ENCODE measurements at regions not wholly inside any gene's neighbourhood (a gene's known extent, or its start where the extent isn't known, plus 50 kb on each side); places are given as distances from the start of the nearest gene placed in this dataset.
"Not testable (repeated sequence)": the region's sequence is repeated elsewhere in the genome, so short reads cannot be mapped to it uniquely, and the experiment has no call there.

- ATAC-seq; H3K27me3 ChIP-seq (ENCODE audit: control insufficient read depth in 2 of 2, insufficient read depth in 2 of 2, low read length in 2 of 2); POLR2A ChIA-PET; H3K27ac ChIP-seq (ENCODE audit: low read depth, low read length); H3K4me3 ChIP-seq (ENCODE audit: low read length); intact Hi-C loops (cut with micrococcal nuclease); H3K9me3 Mint-ChIP-seq; H3K4me3 Mint-ChIP-seq; H3K9me3 ChIP-seq (ENCODE audit: control insufficient read depth in 2 of 3, low read length in 3 of 3); H3K36me3 ChIP-seq (ENCODE audit: control insufficient read depth in 2 of 3, insufficient read depth in 3 of 3, low read length in 3 of 3); DNase-seq; H3K36me3 Mint-ChIP-seq; H3K4me1 Mint-ChIP-seq; H3K4me1 ChIP-seq (ENCODE audit: control insufficient read depth in 2 of 2, insufficient read depth in 2 of 2, low read length in 2 of 2); CTCF ChIA-PET; H3K27ac Mint-ChIP-seq; H3K27me3 Mint-ChIP-seq: not testable (repeated sequence)
Observed at GRCh38 chr15:31705076-31705678, 325.1 kb upstream of the CHRNA7 start.

GRCh38 chr15:31707944-31708702, 322.2 kb upstream of the CHRNA7 start:
- CTCF ChIA-PET; H3K9me3 Mint-ChIP-seq; H3K27me3 Mint-ChIP-seq; H3K4me1 ChIP-seq (ENCODE audit: control insufficient read depth in 2 of 2, insufficient read depth in 2 of 2, low read length in 2 of 2); DNase-seq; H3K4me1 Mint-ChIP-seq; H3K27me3 ChIP-seq (ENCODE audit: control insufficient read depth in 2 of 2, insufficient read depth in 2 of 2, low read length in 2 of 2); H3K9me3 ChIP-seq (ENCODE audit: control insufficient read depth in 2 of 3, low read length in 3 of 3); H3K4me3 ChIP-seq (ENCODE audit: low read length); H3K4me3 Mint-ChIP-seq; H3K27ac ChIP-seq (ENCODE audit: low read depth, low read length); H3K36me3 Mint-ChIP-seq; POLR2A ChIA-PET; intact Hi-C loops (cut with micrococcal nuclease); H3K36me3 ChIP-seq (ENCODE audit: control insufficient read depth in 2 of 3, insufficient read depth in 3 of 3, low read length in 3 of 3); H3K27ac Mint-ChIP-seq: not testable (repeated sequence)
- peak; percentile 16 for ATAC-seq

- DNase-seq; intact Hi-C loops (cut with micrococcal nuclease); H3K4me3 ChIP-seq (ENCODE audit: low read length); H3K36me3 Mint-ChIP-seq; H3K27ac ChIP-seq (ENCODE audit: low read depth, low read length); POLR2A ChIA-PET; H3K4me1 Mint-ChIP-seq; H3K27ac Mint-ChIP-seq; H3K36me3 ChIP-seq (ENCODE audit: control insufficient read depth in 2 of 3, insufficient read depth in 3 of 3, low read length in 3 of 3); CTCF ChIA-PET; H3K4me1 ChIP-seq (ENCODE audit: control insufficient read depth in 2 of 2, insufficient read depth in 2 of 2, low read length in 2 of 2); H3K27me3 ChIP-seq (ENCODE audit: control insufficient read depth in 2 of 2, insufficient read depth in 2 of 2, low read length in 2 of 2); H3K4me3 Mint-ChIP-seq; H3K9me3 Mint-ChIP-seq; H3K27me3 Mint-ChIP-seq; H3K9me3 ChIP-seq (ENCODE audit: control insufficient read depth in 2 of 3, low read length in 3 of 3): not testable (repeated sequence)
- peak; percentile 50 for ATAC-seq
Observed at GRCh38 chr15:31708703-31709327, 321.5 kb upstream of the CHRNA7 start.

GRCh38 chr15:31709479-31709878, 320.8 kb upstream of the CHRNA7 start:
- H3K4me1 ChIP-seq (ENCODE audit: control insufficient read depth in 2 of 2, insufficient read depth in 2 of 2, low read length in 2 of 2); POLR2A ChIA-PET; H3K9me3 Mint-ChIP-seq; H3K9me3 ChIP-seq (ENCODE audit: control insufficient read depth in 2 of 3, low read length in 3 of 3); intact Hi-C loops (cut with micrococcal nuclease); DNase-seq; H3K27me3 ChIP-seq (ENCODE audit: control insufficient read depth in 2 of 2, insufficient read depth in 2 of 2, low read length in 2 of 2); ATAC-seq; H3K4me3 ChIP-seq (ENCODE audit: low read length); H3K27ac ChIP-seq (ENCODE audit: low read depth, low read length); H3K4me3 Mint-ChIP-seq; CTCF ChIA-PET; H3K36me3 Mint-ChIP-seq; H3K27ac Mint-ChIP-seq; H3K4me1 Mint-ChIP-seq; H3K27me3 Mint-ChIP-seq; H3K36me3 ChIP-seq (ENCODE audit: control insufficient read depth in 2 of 3, insufficient read depth in 3 of 3, low read length in 3 of 3): not testable (repeated sequence)

GRCh38 chr15:31710806-31711205, 319.5 kb upstream of the CHRNA7 start:
- H3K4me1 ChIP-seq (ENCODE audit: control insufficient read depth in 2 of 2, insufficient read depth in 2 of 2, low read length in 2 of 2); intact Hi-C loops (cut with micrococcal nuclease); H3K36me3 Mint-ChIP-seq; H3K27ac ChIP-seq (ENCODE audit: low read depth, low read length); H3K9me3 ChIP-seq (ENCODE audit: control insufficient read depth in 2 of 3, low read length in 3 of 3); ATAC-seq; H3K36me3 ChIP-seq (ENCODE audit: control insufficient read depth in 2 of 3, insufficient read depth in 3 of 3, low read length in 3 of 3); H3K9me3 Mint-ChIP-seq; DNase-seq; H3K4me3 ChIP-seq (ENCODE audit: low read length); H3K4me3 Mint-ChIP-seq; H3K4me1 Mint-ChIP-seq; H3K27me3 ChIP-seq (ENCODE audit: control insufficient read depth in 2 of 2, insufficient read depth in 2 of 2, low read length in 2 of 2); POLR2A ChIA-PET; H3K27ac Mint-ChIP-seq; CTCF ChIA-PET; H3K27me3 Mint-ChIP-seq: not testable (repeated sequence)

GRCh38 chr15:31715208-31715607, 315.1 kb upstream of the CHRNA7 start:
- H3K27ac ChIP-seq (ENCODE audit: low read depth, low read length); H3K4me1 ChIP-seq (ENCODE audit: control insufficient read depth in 2 of 2, insufficient read depth in 2 of 2, low read length in 2 of 2); H3K4me3 ChIP-seq (ENCODE audit: low read length); H3K27ac Mint-ChIP-seq; H3K27me3 ChIP-seq (ENCODE audit: control insufficient read depth in 2 of 2, insufficient read depth in 2 of 2, low read length in 2 of 2); H3K36me3 Mint-ChIP-seq; H3K36me3 ChIP-seq (ENCODE audit: control insufficient read depth in 2 of 3, insufficient read depth in 3 of 3, low read length in 3 of 3); H3K4me1 Mint-ChIP-seq; H3K9me3 ChIP-seq (ENCODE audit: control insufficient read depth in 2 of 3, low read length in 3 of 3); intact Hi-C loops (cut with micrococcal nuclease); POLR2A ChIA-PET; H3K27me3 Mint-ChIP-seq; DNase-seq; H3K4me3 Mint-ChIP-seq; H3K9me3 Mint-ChIP-seq; ATAC-seq; CTCF ChIA-PET: not testable (repeated sequence)

GRCh38 chr15:31718625-31719024, 311.7 kb upstream of the CHRNA7 start:
- H3K27me3 Mint-ChIP-seq; intact Hi-C loops (cut with micrococcal nuclease); CTCF ChIA-PET; H3K27ac Mint-ChIP-seq; H3K36me3 ChIP-seq (ENCODE audit: control insufficient read depth in 2 of 3, insufficient read depth in 3 of 3, low read length in 3 of 3); ATAC-seq; POLR2A ChIA-PET; H3K4me1 Mint-ChIP-seq; H3K9me3 ChIP-seq (ENCODE audit: control insufficient read depth in 2 of 3, low read length in 3 of 3); H3K27me3 ChIP-seq (ENCODE audit: control insufficient read depth in 2 of 2, insufficient read depth in 2 of 2, low read length in 2 of 2); H3K36me3 Mint-ChIP-seq; H3K9me3 Mint-ChIP-seq; H3K27ac ChIP-seq (ENCODE audit: low read depth, low read length); H3K4me3 Mint-ChIP-seq; H3K4me1 ChIP-seq (ENCODE audit: control insufficient read depth in 2 of 2, insufficient read depth in 2 of 2, low read length in 2 of 2); DNase-seq; H3K4me3 ChIP-seq (ENCODE audit: low read length): not testable (repeated sequence)
